T-cell (primary cell): ENCODE measurements at regions not wholly inside any gene's neighbourhood (a gene's known extent, or its start where the extent isn't known, plus 50 kb on each side); places are given as distances from the start of the nearest gene placed in this dataset.

Source experiments
- ATAC-seq, 4 experiments: fragments of 200-7000 bp in 3 of 4; fragments of 150-1000 bp in 1 of 4; cut with Tn5 transposase; replicated peaks in 1 of 4; 1 replicate in 3 of 4; 2 replicates in 1 of 4; pipeline ENCODE4 v1.10.0; 2021; ENCODE audit warnings: moderate library complexity in 3 of 4, mild to moderate bottlenecking in 2 of 4, moderate number of reproducible peaks in 1 of 4
- CTCF ChIA-PET, 2 donors: fragments of 300-600 bp; sonication (Branson Sonifier 250); formaldehyde crosslinking; loops; one replicate each; lab custom pipeline; 2022; ENCODE audit warnings: antibody characterized with exemption in 2 of 2; lab: Charles Lee
- POLR2A ChIA-PET, 2 donors: fragments of 300-600 bp; sonication (Branson Sonifier 250); formaldehyde crosslinking; loops; one replicate each; lab custom pipeline; 2022; ENCODE audit warnings: antibody characterized with exemption in 2 of 2; lab: Charles Lee
- DNase-seq, 35 experiments: peaks; one replicate each; pipeline versions ENCODE4 v3.0.0 to v3.0.0-alpha.2; 2013 to 2023
- H3K27ac ChIP-seq: one replicate; pipeline ENCODE4 v1.5.1; 2013; ENCODE audit warnings: low read length
- H3K27me3 ChIP-seq, 2 experiments: replicated peaks in 1 of 2; 1 replicate in 1 of 2; 2 replicates in 1 of 2; pipeline versions ENCODE4 v1.6.1 to v1.7.0; 2013; ENCODE audit warnings: low read length in 1 of 2, mixed read lengths in 1 of 2; ENCODE audit not compliant: control insufficient read depth in 2 of 2, insufficient read depth in 2 of 2; ENCODE audit errors: extremely low read depth in 1 of 2
- H3K36me3 ChIP-seq, 2 donors: 1 replicate in 1 of 2; 2 replicates in 1 of 2; pipeline versions ENCODE4 v1.6.1 to v1.7.0; 2013; ENCODE audit warnings: low read length in 1 of 2; ENCODE audit not compliant: control insufficient read depth in 2 of 2, insufficient read depth in 1 of 2; ENCODE audit errors: extremely low read depth in 1 of 2
- H3K4me1 ChIP-seq, 2 experiments: 1 replicate in 1 of 2; 2 replicates in 1 of 2; pipeline versions ENCODE4 v1.6.1 to v1.7.0; 2013; ENCODE audit warnings: low read length in 2 of 2, mixed read lengths in 1 of 2; ENCODE audit not compliant: insufficient read depth in 2 of 2, control insufficient read depth in 1 of 2; ENCODE audit errors: extremely low read depth in 1 of 2
- H3K4me3 ChIP-seq, 2 donors: 1 replicate in 1 of 2; 2 replicates in 1 of 2; pipeline versions ENCODE4 v1.5.1 to v1.7.0; 2013; ENCODE audit warnings: mild to moderate bottlenecking in 2 of 2, low read length in 1 of 2, moderate library complexity in 1 of 2; ENCODE audit not compliant: control insufficient read depth in 1 of 2; ENCODE audit errors: extremely low read depth in 1 of 2
- H3K9me3 ChIP-seq: 2 replicates; pipeline ENCODE4 v1.7.0; 2013
- H3K27ac Mint-ChIP-seq, 2 donors: one replicate each; pipeline ENCODE4 v1.8.0; 2020 to 2021; ENCODE audit warnings: mild to moderate bottlenecking in 2 of 2, mixed read lengths in 2 of 2
- H3K27me3 Mint-ChIP-seq, 2 donors: one replicate each; pipeline ENCODE4 v1.8.0; 2021 to 2022; ENCODE audit warnings: mixed read lengths in 2 of 2
- H3K36me3 Mint-ChIP-seq: one replicate; pipeline ENCODE4 v1.8.0; 2021; ENCODE audit warnings: mixed read lengths
- H3K4me1 Mint-ChIP-seq, 3 donors: one replicate each; pipeline ENCODE4 v1.8.0; 2020 to 2022; ENCODE audit warnings: mixed read lengths in 3 of 3, mild to moderate bottlenecking in 1 of 3
- H3K4me3 Mint-ChIP-seq, 3 donors: one replicate each; pipeline ENCODE4 v1.8.0; 2020 to 2022; ENCODE audit warnings: mild to moderate bottlenecking in 3 of 3, mixed read lengths in 3 of 3, moderate library complexity in 3 of 3
- H3K9me3 Mint-ChIP-seq, 3 donors: one replicate each; pipeline ENCODE4 v1.8.0; 2020 to 2022; ENCODE audit warnings: mixed read lengths in 3 of 3
- WGBS: methylation state at CpG from one replicate; pipeline ENCODE4 v1.1.5; 2013; ENCODE audit warnings: missing lambda C conversion rate; ENCODE audit not compliant: insufficient coverage; 5-methylcytosine and 5-hydroxymethylcytosine counted together

- Histone ChIP-seq H3K4me3 (no peak overlapping the region), H3K36me3 (no peaks in the 10 kb centered on the region), H3K27me3 (peaks cover 0 to 12% of the 10 kb centered on the region in 2 experiments), H3K9me3 (peaks cover 4% of the 10 kb centered on the region), H3K4me1 (no peaks in the 10 kb centered on the region), H3K27ac (no peak overlapping the region)
- H3K27me3 Mint-ChIP-seq = peaks cover 16 to 21% of the 10 kb centered on the region in 2 donors
- DNase-seq (no peak), ATAC-seq (no peak)
- POLR2A ChIA-PET = no interaction called here
- WGBS = no CpG with 5 or more reads among the region's 4 CpGs
- CTCF ChIA-PET = no interaction called here
- no peak overlapping the region for H3K4me3 Mint-ChIP-seq
- H3K9me3 Mint-ChIP-seq = peaks cover 0 to 4% (median 2%) of the 10 kb centered on the region in 3 donors
- H3K27ac Mint-ChIP-seq = no peak overlapping the region
- no peaks in the 10 kb centered on the region for H3K4me1 Mint-ChIP-seq
- no peaks in the 10 kb centered on the region for H3K36me3 Mint-ChIP-seq
Measured at GRCh38 chr20:48047447-48047846, 262.2 kb upstream of the SULF2 start.

- H3K36me3 ChIP-seq = no peaks in the 10 kb centered on the region
- Mint-ChIP-seq H3K4me3 (no peak overlapping the region), H3K4me1 (no peaks in the 10 kb centered on the region), H3K36me3 (no peaks in the 10 kb centered on the region), H3K27me3 (peaks cover 12 to 13% of the 10 kb centered on the region in 2 donors), H3K27ac (no peak overlapping the region), H3K9me3 (no peaks in the 10 kb centered on the region)
- POLR2A ChIA-PET = interaction anchor here in 1 of 2 donors (0.6 kb wide), 1 partner anchor 9 kb away, joined by 3 read pairs; no protein-coding TSS in a partner anchor
- no peaks in the 10 kb centered on the region for H3K9me3 ChIP-seq
- no peaks in the 10 kb centered on the region for H3K4me1 ChIP-seq
- no peak overlapping the region for H3K27ac ChIP-seq
- CTCF ChIA-PET = no interaction called here
- DNase-seq (no peak), ATAC-seq (no peak)
- WGBS = 71% methylated on average over 5 of the region's 7 CpGs
- peaks cover 0 to 6% of the 10 kb centered on the region in 2 experiments for H3K27me3 ChIP-seq
- H3K4me3 ChIP-seq = no peak overlapping the region
Measured at GRCh38 chr20:48042628-48043027, 257.3 kb upstream of the SULF2 start.

DNA sequence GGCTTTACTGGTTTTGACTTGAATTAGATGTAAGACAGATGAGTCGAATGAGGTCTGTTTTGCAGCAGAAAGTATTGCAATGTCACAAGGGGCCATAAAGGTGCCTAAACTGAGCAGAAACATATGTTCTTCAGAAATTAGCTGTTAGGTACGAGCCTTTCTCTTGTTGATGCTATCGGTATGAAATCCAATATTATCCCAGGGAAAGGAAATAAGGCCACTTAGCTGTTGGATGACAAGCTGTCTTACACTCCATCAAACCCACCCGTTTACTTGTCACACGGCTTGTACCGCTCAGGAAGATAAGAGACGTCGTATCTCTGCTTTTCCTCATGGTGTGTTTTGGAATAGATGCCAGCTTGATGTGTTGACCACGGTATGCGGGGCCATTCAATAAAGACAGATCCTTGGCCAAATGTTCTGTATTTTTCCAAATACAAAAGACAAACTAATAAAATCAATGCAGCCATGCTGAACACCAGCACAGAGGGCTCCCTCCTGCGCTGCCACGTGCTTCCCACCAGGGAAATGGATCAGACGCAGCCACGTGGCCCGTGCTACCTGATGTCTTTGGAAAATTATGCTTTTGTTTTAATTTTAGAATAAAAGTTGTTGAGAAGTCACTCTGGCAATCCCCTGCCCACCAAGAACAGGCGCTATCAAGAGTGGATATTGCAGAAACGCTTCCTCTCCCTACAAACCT, 255.9 kb upstream of the SULF2 start:
- H3K27me3 ChIP-seq = peaks cover 0 to 7% of the 10 kb centered on the region in 2 experiments
- ATAC-seq (no peak), DNase-seq (no peak)
- ChIA-PET POLR2A (no interaction called here), CTCF (no interaction called here)
- no peaks in the 10 kb centered on the region for H3K4me1 Mint-ChIP-seq
- H3K27ac ChIP-seq = no peak overlapping the region
- H3K36me3 ChIP-seq = no peaks in the 10 kb centered on the region
- no peak overlapping the region for H3K4me3 ChIP-seq
- peaks cover 12 to 15% of the 10 kb centered on the region in 2 donors for H3K27me3 Mint-ChIP-seq
- no peak overlapping the region for H3K4me3 Mint-ChIP-seq
- H3K27ac Mint-ChIP-seq = no peak overlapping the region
- no peaks in the 10 kb centered on the region for H3K9me3 Mint-ChIP-seq
- 88% methylated on average over 2 of the region's 17 CpGs for WGBS
- H3K9me3 ChIP-seq = no peaks in the 10 kb centered on the region
- no peaks in the 10 kb centered on the region for H3K36me3 Mint-ChIP-seq
- peaks cover 0 to 2% of the 10 kb centered on the region in 2 experiments for H3K4me1 ChIP-seq

DNA sequence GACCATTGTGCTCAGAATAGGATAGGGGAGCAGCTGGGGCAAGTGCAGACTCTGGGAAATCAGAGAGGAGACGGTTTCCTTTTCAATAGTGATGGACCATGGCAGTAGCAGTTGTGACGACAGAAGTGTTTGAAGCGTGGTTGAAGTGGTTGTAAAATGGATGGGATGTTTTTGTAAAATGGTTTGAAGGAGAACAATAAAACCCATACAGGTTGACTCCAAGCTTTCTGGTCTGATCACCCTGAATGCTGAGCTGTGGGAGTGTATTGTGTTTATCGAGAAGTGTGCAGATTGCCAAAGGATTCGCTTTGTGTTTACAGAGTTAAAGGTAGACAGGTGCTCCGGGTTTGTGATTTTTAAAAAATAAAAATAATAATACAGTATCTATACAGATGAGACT, 255.2 kb upstream of the SULF2 start:
- no peak for DNase-seq
- Histone ChIP-seq H3K4me3 (no peak overlapping the region), H3K4me1 (peaks cover 0 to 2% of the 10 kb centered on the region in 2 experiments), H3K36me3 (no peaks in the 10 kb centered on the region), H3K27me3 (peaks cover 0 to 12% of the 10 kb centered on the region in 2 experiments), H3K9me3 (no peaks in the 10 kb centered on the region), H3K27ac (no peak overlapping the region)
- ChIA-PET POLR2A (no interaction called here), CTCF (no interaction called here)
- WGBS = 82% methylated on average over 1 of the region's 6 CpGs
- Mint-ChIP-seq H3K36me3 (no peaks in the 10 kb centered on the region), H3K4me1 (no peaks in the 10 kb centered on the region), H3K27ac (no peak overlapping the region), H3K4me3 (no peak overlapping the region), H3K27me3 (peaks cover 7 to 12% of the 10 kb centered on the region in 2 donors), H3K9me3 (no peaks in the 10 kb centered on the region)
- no peak for ATAC-seq

DNA sequence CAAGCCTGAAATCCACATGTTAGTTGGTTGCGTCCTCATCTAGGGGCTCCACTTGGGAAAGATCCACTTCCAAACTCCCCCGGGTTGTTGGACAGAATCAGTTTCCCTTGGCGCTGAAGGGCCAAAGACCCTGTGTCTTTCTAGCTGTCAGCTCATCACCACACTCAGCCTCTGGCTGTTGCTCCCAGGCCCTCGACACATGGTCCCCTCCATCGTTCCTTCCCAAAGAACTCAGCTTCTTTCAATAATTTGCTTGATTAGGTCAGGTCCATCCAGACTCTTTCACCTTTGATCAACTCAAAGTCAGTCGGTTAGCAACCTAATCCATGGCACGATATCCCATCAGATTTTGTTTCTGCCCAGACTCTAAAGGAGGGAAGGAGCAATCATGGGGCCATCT, 254.8 kb upstream of the SULF2 start:
- 63% methylated on average over 4 of the region's 7 CpGs for WGBS
- H3K4me3 Mint-ChIP-seq = no peak overlapping the region
- ATAC-seq (no peak), DNase-seq (no peak)
- H3K36me3 ChIP-seq = no peaks in the 10 kb centered on the region
- no peaks in the 10 kb centered on the region for H3K9me3 ChIP-seq
- no peaks in the 10 kb centered on the region for H3K9me3 Mint-ChIP-seq
- H3K27ac Mint-ChIP-seq = no peak overlapping the region
- no peaks in the 10 kb centered on the region for H3K4me1 Mint-ChIP-seq
- peaks cover 7 to 11% of the 10 kb centered on the region in 2 donors for H3K27me3 Mint-ChIP-seq
- no peak overlapping the region for H3K4me3 ChIP-seq
- POLR2A ChIA-PET = no interaction called here
- no peaks in the 10 kb centered on the region for H3K36me3 Mint-ChIP-seq
- CTCF ChIA-PET = no interaction called here
- peaks cover 0 to 12% of the 10 kb centered on the region in 2 experiments for H3K27me3 ChIP-seq
- peaks cover 0 to 2% of the 10 kb centered on the region in 2 experiments for H3K4me1 ChIP-seq
- H3K27ac ChIP-seq = no peak overlapping the region

DNA sequence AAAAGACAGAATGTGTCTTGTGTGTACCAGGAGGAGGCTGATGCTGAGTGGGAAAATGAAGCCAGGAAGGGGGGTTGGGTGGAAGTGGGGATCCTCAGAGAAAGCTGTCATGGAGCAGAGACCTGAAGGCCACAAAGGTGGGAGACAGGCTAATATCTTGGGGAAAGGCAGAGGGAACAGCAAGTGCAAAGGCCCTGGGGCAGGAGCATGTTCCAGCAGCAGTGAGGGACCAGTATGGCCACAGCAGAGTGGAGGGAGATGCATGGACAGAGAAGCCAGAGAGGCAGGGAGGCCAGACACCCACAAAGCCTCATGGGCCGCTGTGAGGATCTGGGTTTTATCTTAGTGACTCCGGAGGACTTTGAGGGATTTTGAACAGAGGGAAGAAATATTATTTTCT, 254.2 kb upstream of the SULF2 start:
- no CpG with 5 or more reads among the region's 2 CpGs for WGBS
- ATAC-seq (no peak), DNase-seq (no peak)
- Histone ChIP-seq H3K9me3 (no peaks in the 10 kb centered on the region), H3K36me3 (no peaks in the 10 kb centered on the region), H3K27me3 (peaks cover 0 to 13% of the 10 kb centered on the region in 2 experiments), H3K4me1 (peaks cover 0 to 2% of the 10 kb centered on the region in 2 experiments), H3K27ac (no peak overlapping the region), H3K4me3 (no peak overlapping the region)
- no peaks in the 10 kb centered on the region for H3K36me3 Mint-ChIP-seq
- no peak overlapping the region for H3K4me3 Mint-ChIP-seq
- ChIA-PET CTCF (no interaction called here), POLR2A (no interaction called here)
- no peak overlapping the region for H3K27ac Mint-ChIP-seq
- no peaks in the 10 kb centered on the region for H3K4me1 Mint-ChIP-seq
- H3K9me3 Mint-ChIP-seq = no peaks in the 10 kb centered on the region
- peaks cover 7 to 14% of the 10 kb centered on the region in 2 donors for H3K27me3 Mint-ChIP-seq
